IMR-90 (cell line): ENCODE measurements at regions not wholly inside any gene's neighbourhood (a gene's known extent, or its start where the extent isn't known, plus 50 kb on each side); places are given as distances from the start of the nearest gene placed in this dataset.

Experiments used
- ATAC-seq: fragments of 200-7000 bp; cut with Tn5 transposase; 2 replicates; pipeline ENCODE4 v1.9.1; 2020; ENCODE audit warnings: low read depth, mild to moderate bottlenecking, moderate library complexity
- BruUV-seq: library from RNA; stranded (reverse); fragments of 400-500 nt; replicated peaks from 2 replicates; lab custom pipeline; 2021; lab: Mats Ljungman, UMichigan
- CTCF ChIA-PET: fragments of 300-600 bp; formaldehyde crosslinking; extraction: SDS; loops from one replicate; lab custom pipeline; 2021; ENCODE audit warnings: antibody characterized with exemption; lab: Yijun Ruan, JAX
- POLR2A ChIA-PET: fragments of 300-600 bp; sonication (Branson Sonifier 250); formaldehyde crosslinking; loops from one replicate; lab custom pipeline; 2022; ENCODE audit warnings: antibody characterized with exemption; ENCODE audit not compliant: unreplicated experiment; lab: Charles Lee
- DNase-seq: peaks from one replicate; pipeline ENCODE4 v3.0.0; 2013
- H2AFZ ChIP-seq: replicated peaks from 2 replicates; pipeline ENCODE3; 2013; ENCODE audit warnings: low read length, mild to moderate bottlenecking; ENCODE audit not compliant: poor library complexity
- H2AK5ac ChIP-seq: 2 replicates; pipeline ENCODE4 v1.6.1; 2013; ENCODE audit warnings: low read depth, low read length, inconsistent platforms
- H2AK9ac ChIP-seq: replicated peaks from 2 replicates; pipeline ENCODE3; 2013; ENCODE audit warnings: mild to moderate bottlenecking, low read depth, low read length, moderate library complexity; ENCODE audit not compliant: poor library complexity
- H2BK120ac ChIP-seq: 2 replicates; pipeline ENCODE4 v1.6.1; 2013; ENCODE audit warnings: low read depth, low read length, inconsistent platforms
- H2BK15ac ChIP-seq: 3 replicates; pipeline ENCODE4 v1.6.1; 2013; ENCODE audit warnings: low read depth, low read length, inconsistent platforms
- H2BK20ac ChIP-seq: 2 replicates; pipeline ENCODE4 v1.6.1; 2013; ENCODE audit warnings: low read depth, mild to moderate bottlenecking, inconsistent platforms, low read length, moderate library complexity
- H2BK5ac ChIP-seq: 2 replicates; pipeline ENCODE4 v1.6.1; 2013; ENCODE audit warnings: mild to moderate bottlenecking, low read depth, low read length, inconsistent platforms; ENCODE audit not compliant: poor library complexity, severe bottlenecking
- H3K14ac ChIP-seq: replicated peaks from 2 replicates; pipeline ENCODE4 v1.6.1; 2013; ENCODE audit warnings: low read depth, low read length, inconsistent platforms
- H3K18ac ChIP-seq: 2 replicates; pipeline ENCODE4 v1.6.1; 2013; ENCODE audit warnings: low read depth, low read length, control low read depth
- H3K23ac ChIP-seq: 2 replicates; pipeline ENCODE4 v1.6.1; 2013; ENCODE audit warnings: low read depth, low read length, inconsistent platforms
- H3K27ac ChIP-seq: 2 replicates; pipeline ENCODE4 v1.5.1; 2013; ENCODE audit warnings: mild to moderate bottlenecking, control low read depth, low read length; ENCODE audit not compliant: insufficient read depth
- H3K27me3 ChIP-seq: 2 replicates; pipeline ENCODE4 v1.6.1; 2013; ENCODE audit warnings: low read length; ENCODE audit not compliant: control insufficient read depth, insufficient read depth
- H3K36me3 ChIP-seq: 2 replicates; pipeline ENCODE4 v1.6.1; 2013; ENCODE audit warnings: low read length, mixed read lengths; ENCODE audit not compliant: control insufficient read depth, insufficient read depth
- H3K4ac ChIP-seq: 2 replicates; pipeline ENCODE4 v1.6.1; 2013; ENCODE audit warnings: low read depth, low read length, inconsistent platforms
- H3K4me1 ChIP-seq: 2 replicates; pipeline ENCODE4 v1.6.1; 2013; ENCODE audit warnings: low read length, mixed read lengths; ENCODE audit not compliant: control insufficient read depth, insufficient read depth
- H3K4me2 ChIP-seq: 2 replicates; pipeline ENCODE4 v1.6.1; 2013; ENCODE audit warnings: low read depth, mild to moderate bottlenecking, control low read depth, low read length, moderate library complexity
- H3K4me3 ChIP-seq: 2 replicates; pipeline ENCODE4 v1.5.1; 2013; ENCODE audit warnings: low read depth, mild to moderate bottlenecking, control low read depth, low read length, moderate library complexity; ENCODE audit not compliant: insufficient read depth
- H3K56ac ChIP-seq: 2 replicates; pipeline ENCODE4 v1.6.1; 2013; ENCODE audit warnings: low read length, inconsistent platforms; ENCODE audit not compliant: insufficient read depth; ENCODE audit errors: extremely low read depth
- H3K79me1 ChIP-seq, 2 experiments: 2 replicates each; pipeline ENCODE4 v1.6.1; 2013; ENCODE audit warnings: low read length in 2 of 2, inconsistent platforms in 1 of 2, low read depth in 1 of 2
- H3K9ac ChIP-seq: 2 replicates; pipeline ENCODE4 v1.6.1; 2013; ENCODE audit warnings: low read depth, low read length, control low read depth
- H3K9me1 ChIP-seq: 2 replicates; pipeline ENCODE4 v1.6.1; 2013; ENCODE audit warnings: low read length, inconsistent platforms; ENCODE audit not compliant: insufficient read depth
- H3K9me3 ChIP-seq: 2 replicates; pipeline ENCODE4 v1.6.1; 2013; ENCODE audit warnings: low read length; ENCODE audit not compliant: control insufficient read depth, insufficient read depth
- H4K20me1 ChIP-seq: 2 replicates; pipeline ENCODE4 v1.6.1; 2013; ENCODE audit warnings: low read length, inconsistent platforms; ENCODE audit not compliant: insufficient read depth
- H4K5ac ChIP-seq: 2 replicates; pipeline ENCODE4 v1.6.1; 2013; ENCODE audit warnings: mild to moderate bottlenecking, low read depth, low read length, control low read depth
- H4K8ac ChIP-seq, 2 experiments: 2 replicates each; pipeline ENCODE4 v1.6.1; 2013; ENCODE audit warnings: low read depth in 2 of 2, low read length in 2 of 2, control low read depth in 1 of 2, inconsistent platforms in 1 of 2
- H4K91ac ChIP-seq: 2 replicates; pipeline ENCODE4 v1.6.1; 2013; ENCODE audit warnings: low read depth, low read length, inconsistent platforms; ENCODE audit not compliant: insufficient read depth
- BHLHE40 ChIP-seq: fragments of 150-350 bp; IDR thresholded peaks from 2 replicates; pipeline ENCODE4 v1.6.1; 2016; ENCODE audit warnings: mild to moderate bottlenecking, low read depth, low read length
- CHD1 ChIP-seq: IDR thresholded peaks from 2 replicates; pipeline ENCODE4 v1.6.1; 2012; ENCODE audit warnings: low read depth, low read length, improper control_type of control experiment
- CTCF ChIP-seq: conservative IDR thresholded peaks from 2 replicates; pipeline ENCODE4 v1.5.1; 2012; ENCODE audit warnings: mild to moderate bottlenecking, low read depth, low read length, improper control_type of control experiment
- ELK1 ChIP-seq: fragments of 150-350 bp; IDR thresholded peaks from 2 replicates; pipeline ENCODE4 v1.6.1; 2016; ENCODE audit warnings: low read depth, mild to moderate bottlenecking, low read length, moderate library complexity, borderline replicate concordance
- FOS ChIP-seq: fragments of 150-350 bp; IDR thresholded peaks from 2 replicates; pipeline ENCODE4 v1.6.1; 2016; ENCODE audit warnings: low read depth, low read length
- MXI1 ChIP-seq: IDR thresholded peaks from 2 replicates; pipeline ENCODE4 v1.6.1; 2012; ENCODE audit warnings: low read depth, mild to moderate bottlenecking, low read length, moderate library complexity, borderline replicate concordance
- NFE2L2 ChIP-seq: fragments of 150-350 bp; IDR thresholded peaks from 2 replicates; pipeline ENCODE4 v1.6.1; 2016; ENCODE audit warnings: low read depth, mild to moderate bottlenecking, low read length
- POLR2A ChIP-seq: IDR thresholded peaks from 2 replicates; pipeline ENCODE4 v1.6.1; 2012; ENCODE audit warnings: mild to moderate bottlenecking, low read depth, low read length
- RAD21 ChIP-seq: IDR thresholded peaks from 2 replicates; pipeline ENCODE4 v1.6.1; 2012; ENCODE audit warnings: low read length, improper control_type of control experiment
- RCOR1 ChIP-seq: IDR thresholded peaks from 2 replicates; pipeline ENCODE4 v1.6.1; 2012; ENCODE audit warnings: mild to moderate bottlenecking, low read length, improper control_type of control experiment; ENCODE audit not compliant: insufficient replicate concordance
- RFX5 ChIP-seq: IDR thresholded peaks from 2 replicates; pipeline ENCODE4 v1.8.0; 2012; ENCODE audit warnings: low read depth, mild to moderate bottlenecking, low read length, moderate library complexity
- WGBS, 2 experiments: methylation state at CpG; one replicate each; pipeline versions ENCODE4 v1.1.5 to v1.1.7; 2013; ENCODE audit warnings: missing lambda C conversion rate in 2 of 2; ENCODE audit not compliant: insufficient read length in 1 of 2; ENCODE audit errors: extremely low coverage in 2 of 2; 5-methylcytosine and 5-hydroxymethylcytosine counted together
- dilution Hi-C: fragments of 300-500 bp; cut with HindIII; formaldehyde crosslinking; loops from one replicate; pipeline ENCODE4 v1.14.3; 2018; ENCODE audit warnings: low sequenced_read_pairs; ENCODE audit not compliant: unreplicated experiment
- in situ Hi-C: fragments of 300-500 bp; cut with MboI; formaldehyde crosslinking; loops from 3 replicates; pipeline ENCODE4 v1.14.3; 2019; ENCODE audit warnings: low sequenced_read_pairs, inconsistent platforms, mixed read lengths
- intact Hi-C: fragments of 100-400 bp; cut with micrococcal nuclease; formaldehyde crosslinking; loops from 2 replicates; pipeline ENCODE4 v1.10.0; 2022

GRCh38 chr5:116663081-116663480 is 88.5 kb upstream of the SEMA6A start:
- Histone ChIP-seq H3K4me3 (no peak overlapping the region), H3K56ac (no peak overlapping the region), H3K23ac (no peak overlapping the region), H3K14ac (no peak overlapping the region), H3K4me2 (no peak overlapping the region), H4K91ac (no peak overlapping the region), H4K8ac (no peak overlapping the region), H3K36me3 (no peaks in the 10 kb centered on the region), H2AK9ac (no peak overlapping the region), H3K27ac (no peak overlapping the region), H3K18ac (no peak overlapping the region), H3K27me3 (no peaks in the 10 kb centered on the region), H3K4me1 (no peaks in the 10 kb centered on the region), H4K20me1 (no peaks in the 10 kb centered on the region), H3K9me1 (no peaks in the 10 kb centered on the region), H2BK20ac (no peak overlapping the region), H2BK5ac (no peak overlapping the region), H3K4ac (no peak overlapping the region), H2AFZ (no peak overlapping the region), H2AK5ac (no peak overlapping the region), H4K5ac (no peak overlapping the region), H2BK15ac (no peak overlapping the region), H3K79me1 (no peaks in the 10 kb centered on the region), H2BK120ac (no peak overlapping the region), H3K9me3 (peaks cover 16% of the 10 kb centered on the region), H3K9ac (no peak overlapping the region)
- intact Hi-C loops = no loop called here
- BruUV-seq = no TSS peak
- dilution Hi-C loops = no loop called here
- POLR2A ChIA-PET = no interaction called here
- CTCF ChIA-PET = no interaction called here
- TF ChIP-seq NFE2L2 (no peak), POLR2A (no peak), BHLHE40 (no peak), RFX5 (no peak), MXI1 (no peak), CHD1 (no peak), FOS (no peak), RAD21 (no peak), RCOR1 (no peak), ELK1 (no peak), CTCF (no peak)
- WGBS, 2 experiments = no CpG with 5 or more reads among the region's 1 CpG
- ATAC-seq (no peak), DNase-seq (no peak)
- in situ Hi-C loops = no loop called here
